OCI-LY1 (cell line): ENCODE measurements at regions not wholly inside any gene's neighbourhood (a gene's known extent, or its start where the extent isn't known, plus 50 kb on each side); places are given as distances from the start of the nearest gene placed in this dataset.

Experiments
- H2AFZ ChIP-seq: fragments of 200-600 bp; sonication (generic), shearing (Covaris generic); 2 replicates; pipeline ENCODE4 v1.6.0; 2014; ENCODE audit warnings: antibody characterized with exemption, mild to moderate bottlenecking, low read length
- H3F3A ChIP-seq: fragments of 200-600 bp; sonication (generic), shearing (Covaris generic); 2 replicates; pipeline ENCODE4 v1.6.0; 2014; ENCODE audit warnings: mild to moderate bottlenecking, antibody characterized with exemption, low read length, moderate library complexity; ENCODE audit not compliant: insufficient read depth
- H3K27ac ChIP-seq: fragments of 200-600 bp; sonication (generic); 2 replicates; pipeline ENCODE4 v1.5.1; 2014; ENCODE audit warnings: low read length, mixed run types, mild to moderate bottlenecking, low read depth; ENCODE audit not compliant: poor library complexity, severe bottlenecking
- H3K27me3 ChIP-seq: fragments of 200-600 bp; sonication (generic); 2 replicates; pipeline ENCODE4 v1.6.0; 2014; ENCODE audit warnings: antibody characterized with exemption, mild to moderate bottlenecking, low read length, moderate library complexity; ENCODE audit not compliant: insufficient read depth
- H3K36me3 ChIP-seq: fragments of 200-600 bp; sonication (generic); 2 replicates; pipeline ENCODE4 v1.6.1; 2014; ENCODE audit warnings: mild to moderate bottlenecking, antibody characterized with exemption, low read length, moderate library complexity, mixed read lengths; ENCODE audit not compliant: insufficient read depth
- H3K4me1 ChIP-seq: fragments of 200-600 bp; sonication (generic); 2 replicates; pipeline ENCODE4 v1.5.1; 2014; ENCODE audit warnings: mild to moderate bottlenecking, low read length, moderate library complexity; ENCODE audit not compliant: insufficient read depth, severe bottlenecking
- H3K4me2 ChIP-seq: fragments of 200-600 bp; sonication (generic), shearing (Covaris generic); 2 replicates; pipeline ENCODE4 v1.6.1; 2014; ENCODE audit warnings: low read length
- H3K4me3 ChIP-seq: fragments of 200-600 bp; sonication (generic); 2 replicates; pipeline ENCODE4 v1.5.1; 2014; ENCODE audit warnings: low read length, low read depth, mild to moderate bottlenecking, mixed read lengths; ENCODE audit not compliant: poor library complexity, severe bottlenecking
- H3K79me2 ChIP-seq: fragments of 200-600 bp; shearing (Covaris generic); 2 replicates; pipeline ENCODE4 v1.6.1; 2016; ENCODE audit warnings: mixed run types, low read length, mixed read lengths; ENCODE audit not compliant: insufficient read depth
- H3K9ac ChIP-seq: fragments of 200-600 bp; sonication (generic), shearing (Covaris generic); 2 replicates; pipeline ENCODE4 v1.6.1; 2014; ENCODE audit warnings: mild to moderate bottlenecking, low read length, mixed read lengths
- H3K9me2 ChIP-seq: fragments of 200-600 bp; sonication (generic), shearing (Covaris generic); 2 replicates; pipeline ENCODE4 v1.6.1; 2014; ENCODE audit warnings: low read depth, mild to moderate bottlenecking, low read length, mixed read lengths
- H3K9me3 ChIP-seq: fragments of 200-600 bp; shearing (Covaris generic); 2 replicates; pipeline ENCODE4 v1.6.1; 2014; ENCODE audit warnings: low read length, mixed read lengths
- H4K20me1 ChIP-seq: fragments of 200-600 bp; sonication (generic), shearing (Covaris generic); 2 replicates; pipeline ENCODE4 v1.6.0; 2016; ENCODE audit warnings: mild to moderate bottlenecking, low read length; ENCODE audit not compliant: insufficient read depth
- EZH2 ChIP-seq: fragments of 200-600 bp; sonication (generic), shearing (Covaris generic); IDR thresholded peaks from 2 replicates; pipeline ENCODE4 v1.8.0; 2017; ENCODE audit warnings: borderline replicate concordance, mixed run types, mild to moderate bottlenecking, antibody characterized with exemption, low read length, moderate library complexity, mixed read lengths
- TF ChIP-seq, protein P1 (sequence below): fragments of 200-600 bp; sonication (generic), shearing (Covaris generic); IDR thresholded peaks from 2 replicates; pipeline ENCODE4 v1.5.1; 2017; ENCODE audit warnings: mild to moderate bottlenecking, antibody characterized with exemption, low read length, moderate library complexity, mixed read lengths

DNA sequence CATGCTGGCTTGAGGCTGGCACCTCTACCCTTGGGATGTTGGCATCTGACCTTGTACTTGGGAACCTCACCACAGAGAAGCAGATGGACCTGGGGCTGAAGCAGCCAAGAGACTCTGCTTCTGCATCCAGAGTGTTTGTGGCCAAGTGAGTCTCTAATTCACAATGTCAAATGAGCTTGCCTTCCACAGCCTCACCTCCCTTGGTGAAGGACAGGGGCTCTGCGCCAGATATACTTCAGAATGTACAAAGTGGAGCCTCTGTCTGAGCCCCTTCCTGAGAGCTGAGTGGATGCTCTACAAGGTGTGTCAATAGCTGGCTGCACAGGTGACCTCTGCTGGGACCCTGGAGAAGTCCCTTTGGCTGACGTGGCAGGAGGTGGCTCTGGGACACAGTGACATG is 508.9 kb downstream of the CDH26 start:
- TF ChIP-seq, protein P1, sequence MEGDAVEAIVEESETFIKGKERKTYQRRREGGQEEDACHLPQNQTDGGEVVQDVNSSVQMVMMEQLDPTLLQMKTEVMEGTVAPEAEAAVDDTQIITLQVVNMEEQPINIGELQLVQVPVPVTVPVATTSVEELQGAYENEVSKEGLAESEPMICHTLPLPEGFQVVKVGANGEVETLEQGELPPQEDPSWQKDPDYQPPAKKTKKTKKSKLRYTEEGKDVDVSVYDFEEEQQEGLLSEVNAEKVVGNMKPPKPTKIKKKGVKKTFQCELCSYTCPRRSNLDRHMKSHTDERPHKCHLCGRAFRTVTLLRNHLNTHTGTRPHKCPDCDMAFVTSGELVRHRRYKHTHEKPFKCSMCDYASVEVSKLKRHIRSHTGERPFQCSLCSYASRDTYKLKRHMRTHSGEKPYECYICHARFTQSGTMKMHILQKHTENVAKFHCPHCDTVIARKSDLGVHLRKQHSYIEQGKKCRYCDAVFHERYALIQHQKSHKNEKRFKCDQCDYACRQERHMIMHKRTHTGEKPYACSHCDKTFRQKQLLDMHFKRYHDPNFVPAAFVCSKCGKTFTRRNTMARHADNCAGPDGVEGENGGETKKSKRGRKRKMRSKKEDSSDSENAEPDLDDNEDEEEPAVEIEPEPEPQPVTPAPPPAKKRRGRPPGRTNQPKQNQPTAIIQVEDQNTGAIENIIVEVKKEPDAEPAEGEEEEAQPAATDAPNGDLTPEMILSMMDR = no peak
- TF ChIP-seq EZH2 = no peak
- Histone ChIP-seq H3K79me2 (no peaks in the 10 kb centered on the region), H4K20me1 (no peaks in the 10 kb centered on the region), H3K9me3 (no peaks in the 10 kb centered on the region), H3K4me3 (no peak overlapping the region), H3K27me3 (no peaks in the 10 kb centered on the region), H3F3A (no peaks in the 10 kb centered on the region), H2AFZ (no peak overlapping the region), H3K9ac (no peak overlapping the region), H3K4me1 (no peaks in the 10 kb centered on the region), H3K4me2 (no peak overlapping the region), H3K36me3 (no peaks in the 10 kb centered on the region), H3K9me2 (no peaks in the 10 kb centered on the region), H3K27ac (no peak overlapping the region)

DNA sequence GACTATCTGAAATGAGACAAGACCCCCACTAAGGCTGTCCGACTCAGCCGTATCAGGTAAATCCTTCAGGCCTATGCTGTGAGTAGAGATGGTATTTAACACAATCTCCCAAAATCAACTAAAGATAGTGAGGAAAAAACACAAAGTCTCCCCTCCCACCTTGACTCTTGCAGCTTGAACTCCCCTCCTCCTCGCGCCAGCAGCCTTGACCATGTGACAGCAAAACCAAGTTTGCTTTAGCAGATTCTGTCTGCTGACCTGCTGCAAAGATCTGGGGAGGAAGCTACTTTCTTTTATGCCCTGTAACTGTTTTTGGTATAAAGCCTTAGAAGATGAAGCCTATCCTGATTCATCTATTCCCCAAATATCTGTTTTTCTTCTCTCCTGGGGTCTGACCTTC is 509.5 kb downstream of the CDH26 start:
- Histone ChIP-seq H3K36me3 (no peaks in the 10 kb centered on the region), H3K79me2 (no peaks in the 10 kb centered on the region), H3K27me3 (no peaks in the 10 kb centered on the region), H2AFZ (no peak overlapping the region), H3K9me2 (no peaks in the 10 kb centered on the region), H3K4me2 (no peak overlapping the region), H3K27ac (no peak overlapping the region), H4K20me1 (no peaks in the 10 kb centered on the region), H3F3A (no peaks in the 10 kb centered on the region), H3K9me3 (no peaks in the 10 kb centered on the region), H3K4me3 (no peak overlapping the region), H3K9ac (no peak overlapping the region), H3K4me1 (no peaks in the 10 kb centered on the region)
- TF ChIP-seq, protein P1 = no peak
- no peak for TF ChIP-seq EZH2

DNA sequence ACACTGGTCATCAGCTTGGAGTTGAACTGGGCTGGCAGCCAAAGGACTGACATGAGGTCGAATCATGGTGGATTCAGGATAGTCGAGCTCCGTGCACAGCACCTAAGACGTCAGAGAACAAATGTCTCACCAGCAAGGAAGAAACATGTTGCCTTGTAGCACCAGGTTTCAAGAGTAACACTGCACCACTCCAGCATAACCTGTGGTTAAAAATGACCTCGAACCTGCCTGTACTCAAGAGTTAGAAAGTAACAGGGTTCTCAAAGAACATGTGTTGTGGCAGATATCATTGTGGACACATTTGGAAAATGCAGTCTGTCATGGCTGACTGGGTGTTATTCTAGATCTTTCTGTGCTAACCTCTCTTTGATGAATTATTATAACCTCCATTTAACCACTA is 511.6 kb downstream of the CDH26 start:
- Histone ChIP-seq H3K4me3 (no peak overlapping the region), H3K27ac (no peak overlapping the region), H2AFZ (no peak overlapping the region), H3K9me2 (no peaks in the 10 kb centered on the region), H3K79me2 (no peaks in the 10 kb centered on the region), H3K36me3 (no peaks in the 10 kb centered on the region), H3K4me1 (no peaks in the 10 kb centered on the region), H3K4me2 (no peak overlapping the region), H3K27me3 (no peaks in the 10 kb centered on the region), H3K9me3 (no peaks in the 10 kb centered on the region), H4K20me1 (no peaks in the 10 kb centered on the region), H3K9ac (no peak overlapping the region), H3F3A (no peaks in the 10 kb centered on the region)
- no peak for TF ChIP-seq EZH2
- TF ChIP-seq, protein P1 = no peak
